HTR-8/SVneo (cell line): ENCODE measurements at regions not wholly inside any gene's neighbourhood (a gene's known extent, or its start where the extent isn't known, plus 50 kb on each side); places are given as distances from the start of the nearest gene placed in this dataset.
"Not testable (repeated sequence)": the region's sequence is repeated elsewhere in the genome, so short reads cannot be mapped to it uniquely, and the experiment has no call there.

ENCODE experiments used
- DNase-seq: peaks from one replicate; pipeline ENCODE4 v3.0.0; 2011; ENCODE audit warnings: low spot score, mixed read lengths; ENCODE audit not compliant: insufficient read length
- FAIRE-seq: peaks from 2 replicates; lab custom pipeline; 2011; peaks lifted over from hg19 to GRCh38; lab: Jason Lieb, UNC

DNA sequence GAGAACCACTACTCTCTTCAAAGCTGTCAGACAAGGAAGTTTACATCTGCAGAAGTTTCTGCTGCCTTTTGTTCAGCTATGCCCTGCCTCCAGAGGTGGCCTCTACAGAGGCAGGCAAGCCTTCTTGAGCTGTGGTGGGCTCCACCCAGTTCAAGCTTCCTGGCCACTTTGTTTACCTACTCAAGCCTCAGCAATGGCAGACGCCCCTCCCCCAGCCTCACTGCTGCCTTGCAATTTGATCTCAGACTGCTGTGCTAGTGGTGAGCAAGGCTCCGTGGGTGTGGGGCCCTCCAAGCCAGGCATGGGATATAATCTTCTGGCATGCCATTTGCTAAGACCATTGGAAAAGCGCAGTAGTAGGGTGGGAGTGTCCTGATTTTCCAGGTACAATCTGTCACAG lies 144.0 kb downstream of the CCNG2 start:
- FAIRE-seq, DNase-seq: not testable (repeated sequence)

DNA sequence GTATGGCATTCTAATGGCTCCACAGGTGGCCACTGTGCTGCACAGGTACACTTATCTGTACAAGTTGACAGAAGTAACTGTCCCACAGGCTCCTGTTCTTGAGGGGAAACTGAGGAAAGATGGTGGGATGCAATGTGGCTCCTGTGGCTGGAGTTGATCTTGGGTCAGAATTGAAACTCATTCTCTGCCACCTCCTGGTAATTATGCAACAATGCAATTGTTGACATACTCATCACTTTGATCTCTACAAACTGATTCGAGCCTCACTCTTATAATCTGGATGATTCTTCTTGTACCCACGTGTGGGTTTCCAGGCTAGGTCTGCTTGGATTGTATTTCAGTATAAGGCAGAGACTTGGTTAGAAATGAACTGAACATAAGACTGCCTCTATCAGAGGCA lies 148.8 kb downstream of the CCNG2 start:
- FAIRE-seq (no peak), DNase-seq (no peak)

DNA sequence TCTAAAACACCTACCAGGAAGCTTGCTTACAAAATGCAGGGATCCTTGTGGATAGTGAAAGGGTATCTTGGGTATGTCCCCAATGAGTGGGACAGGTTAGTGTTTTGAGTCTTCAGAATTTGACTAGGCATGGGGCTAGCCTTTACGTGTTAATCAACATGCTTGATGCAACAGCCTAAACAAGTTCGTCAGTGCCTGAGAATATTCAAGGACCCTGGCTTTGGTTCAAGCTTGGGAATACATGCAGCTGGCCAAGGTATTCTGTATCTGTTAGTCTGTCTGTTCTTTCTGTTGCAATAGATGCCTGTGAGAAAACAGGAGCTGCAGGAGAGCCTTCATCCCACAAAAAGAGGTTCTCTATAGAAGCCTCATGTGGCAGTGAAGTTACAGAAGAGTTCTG lies 149.5 kb downstream of the CCNG2 start:
- FAIRE-seq (no peak), DNase-seq (no peak)

DNA sequence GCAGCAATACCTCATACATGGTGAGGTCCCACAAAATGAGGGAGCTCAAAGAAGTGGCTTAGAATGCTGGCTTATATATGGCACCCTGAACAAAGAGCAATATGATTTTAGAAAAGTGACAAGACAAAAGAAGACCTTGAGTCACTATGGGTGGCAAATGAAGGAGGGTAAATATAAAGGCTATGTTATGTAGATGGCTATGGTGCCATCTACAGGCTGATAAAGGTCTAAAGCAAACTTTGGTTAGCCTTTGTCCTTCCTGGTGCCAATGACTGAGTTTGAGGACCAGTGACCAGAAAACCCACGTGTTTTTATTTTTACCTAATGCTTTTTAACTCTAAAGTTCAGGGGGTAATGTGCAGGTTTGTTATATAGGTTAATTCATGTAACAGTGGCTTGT lies 151.8 kb downstream of the CCNG2 start:
- DNase-seq (peak; percentile 26), FAIRE-seq (no peak)

DNA sequence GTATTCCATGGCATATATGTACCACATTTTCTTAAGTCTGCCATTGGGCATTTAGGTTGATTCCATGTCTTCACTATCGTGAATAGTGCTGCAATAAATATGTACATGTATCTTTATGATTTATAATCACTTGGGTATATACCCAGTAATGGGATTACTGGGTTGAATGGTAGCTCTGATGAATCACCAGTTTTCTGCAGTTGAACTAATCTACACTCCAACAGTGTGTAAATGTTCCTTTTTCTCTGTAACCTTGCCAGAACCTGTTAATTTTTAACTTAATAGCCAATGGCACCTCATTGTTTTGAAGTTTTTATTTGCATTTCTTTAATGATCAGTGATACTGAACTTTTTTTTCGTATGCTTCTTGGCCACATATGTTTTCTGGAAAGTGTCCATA lies 152.5 kb downstream of the CCNG2 start:
- FAIRE-seq, result no peak

DNA sequence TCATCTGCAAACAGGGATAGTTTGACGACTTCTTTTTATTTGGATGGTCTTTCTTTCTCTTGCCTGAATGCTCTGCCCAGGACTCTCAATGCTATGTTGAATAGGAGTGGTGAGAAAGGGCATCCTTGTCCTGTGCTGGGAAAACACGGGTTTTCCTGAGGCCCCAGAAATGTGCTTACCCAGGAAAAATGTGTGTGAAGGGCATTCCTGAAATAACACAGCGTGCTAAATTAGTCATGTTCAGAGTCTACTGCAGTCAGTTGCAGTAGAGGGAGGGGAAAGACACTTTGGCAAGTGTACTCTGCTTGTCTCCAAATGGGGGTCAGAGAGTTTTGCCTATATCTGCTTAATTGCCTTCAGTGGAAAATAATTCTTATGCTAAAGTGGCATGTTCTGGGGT lies 153.9 kb downstream of the CCNG2 start:
- no peak for DNase-seq
- no peak for FAIRE-seq

More for the DNA sequence above, 152.5 kb downstream of the CCNG2 start:
- DNase-seq, result no peak

DNA sequence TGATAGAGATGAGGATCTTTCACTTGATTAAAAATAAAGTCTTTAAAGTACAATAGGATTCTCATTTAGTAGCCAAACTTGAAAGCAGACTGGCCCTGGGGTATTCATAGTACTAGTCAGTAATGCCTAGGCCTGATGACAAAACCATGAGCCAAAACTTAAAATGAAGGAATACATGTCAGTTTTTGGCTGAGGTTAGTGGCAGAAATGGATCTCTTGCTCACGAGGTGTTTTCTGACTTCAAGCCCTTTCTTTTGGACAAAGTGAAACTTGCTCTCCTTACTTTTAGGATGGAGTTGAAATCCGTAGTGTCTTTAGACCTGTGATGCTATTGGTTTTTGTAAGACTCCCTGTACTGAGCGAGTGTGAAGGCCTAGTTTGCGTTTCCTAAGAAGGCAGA lies 157.7 kb downstream of the CCNG2 start:
- DNase-seq (no peak), FAIRE-seq (no peak)

DNA sequence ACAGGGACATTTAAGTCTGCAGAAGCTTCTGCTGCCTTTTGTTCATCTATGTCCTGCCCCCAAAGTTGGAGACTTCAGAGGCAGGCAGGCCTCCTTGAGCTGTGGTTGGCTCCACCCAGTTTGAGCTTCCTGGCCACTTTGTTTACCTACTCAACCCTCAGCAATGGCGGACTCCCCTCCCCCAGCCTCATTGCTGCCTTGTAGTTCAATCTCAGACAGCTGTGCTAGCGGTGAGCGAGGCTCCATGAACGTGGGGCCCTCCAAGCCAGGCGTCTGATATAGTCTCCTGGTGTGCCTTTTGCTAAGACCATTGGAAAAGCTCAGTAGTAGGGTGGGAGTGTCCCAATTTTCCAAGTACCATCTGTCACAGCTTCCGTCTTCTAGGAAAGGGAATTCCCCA lies 170.1 kb downstream of the CCNG2 start:
- FAIRE-seq, result no peak
- DNase-seq, result no peak

DNA sequence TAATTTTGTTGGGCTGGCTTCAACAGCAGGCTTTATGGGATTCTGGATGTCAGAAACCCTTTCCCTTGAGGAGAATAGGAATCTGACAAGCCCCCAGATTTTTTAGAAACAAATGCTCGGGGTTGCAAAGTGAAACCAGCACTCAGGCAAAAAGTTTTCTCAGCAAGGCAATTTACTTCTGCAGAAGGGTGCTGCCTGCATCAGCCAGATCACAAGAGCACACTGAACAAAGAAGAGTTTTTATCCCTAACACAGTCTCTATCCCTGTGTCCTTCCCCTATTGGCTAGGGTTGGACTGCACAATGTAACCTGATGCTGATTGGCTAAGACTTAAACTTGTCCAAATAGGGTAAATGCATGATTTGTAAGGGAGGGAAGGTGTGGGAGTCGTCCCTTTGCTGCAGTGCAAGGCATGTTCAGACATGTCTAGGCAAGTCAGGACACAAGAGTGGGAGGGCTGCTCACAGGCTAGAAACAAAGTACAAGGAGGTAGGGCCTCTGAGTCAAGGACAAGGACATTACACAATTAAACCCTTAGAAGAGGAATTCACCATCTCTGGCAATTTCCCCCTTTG lies 175.8 kb downstream of the CCNG2 start:
- FAIRE-seq, result no peak
- DNase-seq, result no peak

DNA sequence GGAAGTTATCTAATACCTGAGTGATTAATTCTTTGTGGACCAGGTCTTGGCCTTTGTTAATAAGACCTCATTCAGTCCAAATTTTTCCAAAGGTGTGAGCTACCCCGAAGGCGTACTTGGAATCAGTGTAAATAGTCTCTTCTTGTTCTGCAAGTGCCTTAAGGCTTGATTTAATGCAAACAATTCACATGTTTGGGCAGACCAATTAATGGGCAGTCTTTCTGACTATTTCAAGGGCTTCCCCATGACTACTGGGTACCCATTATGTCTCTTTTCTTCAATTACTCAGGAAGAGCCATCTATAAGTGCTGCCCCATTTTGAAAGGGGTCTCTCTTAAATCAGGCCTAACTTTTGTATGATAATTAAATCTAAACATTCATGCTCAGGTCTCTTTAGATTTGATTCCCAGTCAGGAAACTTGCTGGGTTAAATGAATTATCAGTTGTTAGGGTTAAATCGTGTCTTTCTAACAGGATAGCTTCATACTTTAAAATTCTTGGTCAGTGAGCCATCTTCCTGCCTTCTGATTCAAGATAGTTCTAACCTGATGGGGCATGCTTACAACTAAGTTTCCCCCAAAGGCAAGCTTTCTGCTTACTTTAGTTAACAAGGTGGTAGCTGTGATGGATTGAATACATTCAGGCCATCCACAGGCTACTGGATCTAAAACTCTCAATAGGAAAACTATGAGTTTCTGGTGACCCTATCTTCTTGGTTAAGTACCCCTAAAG lies 179.6 kb downstream of the CCNG2 start:
- DNase-seq (no peak), FAIRE-seq (no peak)

DNA sequence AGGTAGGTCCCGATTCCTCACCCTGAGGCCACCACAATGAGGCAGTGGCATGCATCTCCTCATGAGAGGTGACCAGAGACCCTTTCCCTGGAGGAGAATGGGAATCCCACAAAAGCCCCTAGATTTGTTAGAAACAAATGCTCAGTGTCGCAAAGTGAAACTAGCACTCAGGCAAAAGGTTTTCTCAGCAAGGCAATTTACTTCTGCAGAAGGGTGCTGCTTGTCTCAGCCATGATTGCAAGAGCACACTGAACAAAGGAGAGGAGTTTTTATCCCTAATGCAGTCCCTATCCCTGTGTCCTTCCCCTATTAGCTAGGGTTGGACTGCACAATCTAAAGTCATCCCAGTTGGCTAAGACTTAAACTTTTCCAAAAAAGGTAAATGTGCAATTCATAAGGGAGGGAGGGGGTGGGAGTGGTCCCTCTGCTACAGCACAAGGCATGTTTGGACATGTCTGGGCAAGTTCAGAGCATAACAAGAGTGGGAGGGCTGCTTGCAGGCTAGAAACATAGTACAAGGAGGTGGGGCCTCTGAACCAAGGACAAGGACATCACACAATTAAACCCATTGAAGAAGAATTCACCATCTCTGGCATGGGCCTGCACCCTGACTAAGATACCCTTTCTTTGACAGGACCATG lies 185.3 kb downstream of the CCNG2 start:
- FAIRE-seq, result no peak
- DNase-seq, result no peak

DNA sequence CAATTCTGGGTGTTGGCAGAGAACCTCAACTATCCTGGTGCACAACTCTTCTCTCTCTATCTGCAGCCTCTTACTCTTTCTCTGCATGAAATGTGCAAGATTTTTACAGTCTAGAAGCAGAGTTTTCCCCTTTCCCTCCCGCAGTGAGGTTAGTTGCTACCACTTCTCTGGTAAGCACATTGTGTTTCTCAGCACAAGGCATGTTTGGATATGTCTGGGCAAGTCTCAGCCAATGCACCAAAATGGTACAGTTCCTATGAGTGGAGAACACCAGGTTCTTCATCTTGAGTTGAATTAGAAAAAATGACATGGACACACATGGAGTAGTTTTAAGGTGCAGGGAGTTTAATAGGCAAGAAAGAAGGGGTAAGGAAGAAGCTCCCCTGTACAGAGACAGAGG lies 187.0 kb downstream of the CCNG2 start:
- DNase-seq (no peak), FAIRE-seq (no peak)

DNA sequence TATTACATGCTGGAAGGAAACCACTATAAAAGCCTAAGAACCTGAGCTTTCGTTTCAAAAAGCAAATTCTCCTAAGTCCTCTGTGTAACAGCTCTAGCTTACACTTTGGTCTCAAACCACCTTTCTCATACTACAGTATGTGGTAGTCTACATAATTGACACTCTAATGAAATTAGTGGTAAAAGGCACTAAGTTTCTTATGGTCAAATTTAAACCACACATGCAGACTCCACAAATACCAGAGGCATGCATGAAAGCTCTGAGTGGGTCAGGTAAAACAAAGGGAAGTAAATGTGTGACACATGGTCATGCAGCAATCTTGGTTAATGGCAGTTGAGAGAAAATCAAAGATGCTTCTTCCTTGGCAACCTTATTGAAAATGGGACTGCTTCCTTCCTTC lies 187.8 kb downstream of the CCNG2 start:
- DNase-seq, result no peak
- FAIRE-seq, result no peak

DNA sequence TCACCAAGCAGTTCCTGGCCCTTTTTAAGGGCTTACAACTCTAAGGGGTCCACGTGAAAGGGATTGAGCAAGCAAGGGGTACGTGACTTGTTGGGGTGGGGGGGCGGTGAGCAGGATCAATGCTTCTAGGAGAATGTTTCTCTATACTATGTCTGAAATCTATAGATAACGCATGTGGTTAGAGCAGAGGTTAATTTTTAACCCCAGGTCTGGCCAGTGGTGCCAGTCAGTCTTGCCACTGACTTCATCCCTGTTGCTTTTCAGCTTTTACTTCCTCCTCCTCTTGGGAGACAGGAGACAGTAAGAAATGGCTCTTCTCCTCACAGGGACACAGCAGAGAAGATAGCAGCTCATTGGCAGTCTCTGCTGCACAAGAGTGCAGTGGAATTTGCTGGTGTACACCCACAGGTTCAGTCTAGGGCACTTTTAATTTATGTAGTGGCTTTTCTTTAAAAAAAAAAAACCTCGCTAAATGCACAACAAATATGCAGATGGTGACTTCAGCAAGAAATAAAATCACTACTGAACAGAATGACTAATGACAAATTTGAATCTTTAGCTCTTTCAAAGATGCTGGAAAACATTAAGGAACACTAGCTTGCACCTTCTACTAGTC lies 190.5 kb downstream of the CCNG2 start:
- FAIRE-seq, result no peak
- DNase-seq, result no peak

DNA sequence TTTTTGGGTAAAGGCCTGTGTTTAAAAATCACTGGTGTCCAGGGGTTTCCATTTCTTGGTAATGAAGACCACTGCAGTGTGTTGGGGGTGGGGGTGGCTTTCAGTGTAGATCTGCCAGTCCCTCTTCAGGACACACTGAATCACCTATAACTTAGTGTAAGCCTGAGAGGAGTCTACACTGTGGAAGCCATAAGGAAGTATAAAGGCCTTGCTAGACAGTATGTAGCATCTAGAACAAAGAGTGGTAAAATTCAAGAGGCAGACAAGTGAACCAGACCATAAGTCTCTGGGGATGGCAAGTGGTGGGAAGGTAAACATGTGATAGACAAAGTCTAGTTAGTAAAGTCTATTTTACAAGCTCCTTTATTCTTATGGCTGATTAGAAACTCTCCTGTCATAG lies 191.8 kb downstream of the CCNG2 start:
- no peak for FAIRE-seq

DNA sequence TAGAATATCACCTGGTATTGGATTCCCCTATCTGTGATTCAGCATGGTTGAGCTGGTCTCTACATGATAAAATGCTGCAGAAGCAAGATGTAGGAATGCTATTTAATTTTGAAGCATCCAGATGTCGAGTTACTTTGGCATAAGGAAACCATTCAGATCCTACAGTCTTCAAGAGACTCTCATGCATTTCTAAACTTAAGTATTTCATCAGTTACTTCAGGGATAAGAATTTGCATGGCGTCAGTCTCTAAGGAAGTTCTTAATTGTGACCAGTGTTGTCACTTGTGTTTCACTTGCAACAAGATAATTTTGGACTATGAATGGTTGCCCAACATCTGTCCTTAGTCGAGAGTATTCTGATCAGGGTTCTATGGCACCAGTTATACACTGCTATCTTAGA lies 192.4 kb downstream of the CCNG2 start:
- FAIRE-seq (no peak), DNase-seq (no peak)

More for the DNA sequence above, 191.8 kb downstream of the CCNG2 start:
- no peak for DNase-seq

DNA sequence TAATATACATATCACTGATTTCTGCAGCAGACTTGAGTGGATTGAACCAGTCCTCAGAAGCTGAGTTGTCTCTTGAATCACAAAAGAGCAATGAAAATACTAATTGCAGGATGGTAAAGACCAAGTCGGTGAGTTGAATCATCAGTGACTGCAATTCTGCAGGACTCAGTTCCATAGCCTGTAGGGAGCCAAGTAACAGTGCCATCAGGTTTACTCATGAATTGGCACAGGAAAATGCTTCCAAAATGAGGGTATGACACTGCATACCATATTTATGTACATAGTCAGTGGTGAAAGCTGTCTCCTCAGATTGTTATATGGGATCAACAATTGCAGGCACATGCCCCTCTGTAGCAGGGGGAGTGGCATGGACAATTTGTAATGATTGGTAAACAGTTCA lies 192.8 kb downstream of the CCNG2 start:
- DNase-seq, result no peak
- no peak for FAIRE-seq

DNA sequence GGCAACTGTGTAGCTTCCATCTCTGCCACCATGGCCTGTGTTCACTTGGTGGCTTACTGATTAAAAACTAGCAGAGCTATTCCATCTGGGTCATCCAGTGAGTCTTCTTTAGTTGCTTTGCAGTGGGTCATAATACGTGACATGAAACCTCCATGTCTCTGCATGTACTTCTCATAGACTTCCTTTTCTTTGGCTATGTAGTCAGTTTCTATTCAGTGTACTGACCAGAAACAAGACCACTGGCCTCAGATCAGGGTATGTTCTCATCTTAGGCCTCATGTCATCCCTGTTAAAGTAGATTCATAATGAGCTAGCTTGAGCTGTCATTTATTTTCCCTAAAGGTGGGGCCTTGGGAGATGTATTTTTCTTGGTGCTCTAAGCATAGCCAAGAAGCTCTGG lies 195.2 kb downstream of the CCNG2 start:
- no peak for FAIRE-seq
- DNase-seq, result no peak

DNA sequence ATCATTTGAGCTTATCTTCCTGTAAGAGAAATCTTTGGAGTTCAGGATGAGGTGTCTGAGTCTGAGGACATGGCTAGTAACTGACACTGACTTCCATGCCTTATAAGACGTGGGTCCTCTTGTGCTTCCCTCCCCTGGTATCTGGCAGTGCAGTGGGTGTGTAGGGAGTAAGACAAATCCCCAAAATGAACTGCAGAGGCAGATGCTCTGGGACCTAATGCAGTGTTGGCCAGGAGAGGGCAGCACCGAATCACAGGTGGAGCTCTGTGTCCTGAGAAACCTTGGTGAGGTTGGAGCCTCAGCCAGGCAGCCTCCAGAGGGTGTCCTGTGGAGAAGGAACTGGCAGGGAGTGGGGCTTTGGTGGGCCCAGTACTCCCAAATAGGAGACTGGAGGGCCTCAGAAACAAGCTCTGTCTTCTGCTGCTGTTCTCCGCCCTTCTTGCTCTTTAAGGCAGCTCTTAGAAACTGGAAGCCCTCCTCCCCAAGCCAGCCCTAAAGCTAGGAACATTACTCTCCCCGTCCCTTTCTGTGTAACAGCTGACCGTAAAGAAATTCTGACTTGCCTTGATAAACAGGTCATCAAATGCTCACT lies 196.8 kb downstream of the CCNG2 start:
- DNase-seq, result not testable (repeated sequence)
- peak; percentile 65 for FAIRE-seq

DNA sequence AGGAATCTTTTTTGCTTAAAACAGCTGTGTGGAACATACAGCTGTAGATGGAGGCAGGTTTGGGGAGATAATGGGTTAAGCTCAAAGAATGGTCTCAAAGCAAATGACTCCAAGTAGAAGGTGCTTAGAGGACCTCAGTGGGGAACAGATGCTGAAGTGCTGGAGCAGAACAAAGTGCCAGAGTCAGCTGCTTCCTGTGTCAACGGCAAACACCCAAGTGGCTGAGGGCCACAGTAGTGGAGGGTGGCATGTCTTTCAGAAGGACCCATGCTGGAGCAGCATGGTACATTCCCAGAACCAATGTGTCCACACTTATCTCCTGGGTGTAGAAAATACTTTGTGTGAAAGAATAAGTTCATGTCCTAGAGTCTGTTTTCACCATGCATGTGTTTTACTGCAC lies 197.5 kb downstream of the CCNG2 start:
- DNase-seq (no peak), FAIRE-seq (no peak)

DNA sequence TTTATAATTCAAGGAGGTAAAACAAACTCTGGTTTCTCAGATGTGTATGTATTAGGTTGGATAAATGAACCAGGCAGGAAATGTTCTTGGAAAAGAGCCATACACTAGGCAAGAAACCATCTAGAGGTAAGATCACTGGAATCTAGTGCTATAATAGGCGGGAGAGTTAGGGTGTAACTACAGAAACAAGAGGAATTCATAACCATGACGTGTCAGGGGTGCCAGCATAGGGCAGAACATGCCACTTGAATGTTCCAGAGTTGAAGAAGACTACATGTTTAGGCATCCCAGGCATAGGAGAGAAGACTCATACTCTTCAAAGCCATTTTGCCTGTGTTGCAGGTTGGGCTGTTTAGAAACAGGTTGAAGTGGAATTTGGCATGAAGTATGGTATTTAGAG lies 198.7 kb downstream of the CCNG2 start:
- no peak for FAIRE-seq
- no peak for DNase-seq
